ENCODE measurements at regions not wholly inside any gene's neighbourhood (a gene's known extent, or its start where the extent isn't known, plus 50 kb on each side); places are given as distances from the start of the nearest gene placed in this dataset.

- no peak for TF ChIP-seq CTCF (IDR thresholded peaks at IDR 0.05; ENCODE audit: control insufficient read depth, extremely low read depth, insufficient read depth)
- DNase-seq (ENCODE audit: low read depth): no peak
- no peak overlapping the region for H3K4me3 ChIP-seq (ENCODE audit: low read depth, low read length)
Observed at GRCh38 chr4:179976777-179977176, 2266.4 kb upstream of the TENM3 start.

GRCh38 chr4:179977378-179977777, 2265.8 kb upstream of the TENM3 start:
- no peak for TF ChIP-seq CTCF (IDR thresholded peaks at IDR 0.05; ENCODE audit: control insufficient read depth, extremely low read depth, insufficient read depth)
- H3K4me3 ChIP-seq (ENCODE audit: low read depth, low read length): no peak overlapping the region
- DNase-seq (ENCODE audit: low read depth): no peak

- TF ChIP-seq CTCF (IDR thresholded peaks at IDR 0.05; ENCODE audit: control insufficient read depth, extremely low read depth, insufficient read depth): no peak
- no peak overlapping the region for H3K4me3 ChIP-seq (ENCODE audit: low read depth, low read length)
- no peak for DNase-seq (ENCODE audit: low read depth)
Observed at GRCh38 chr4:179981161-179981560, 2262.0 kb upstream of the TENM3 start.

- no peak for DNase-seq (ENCODE audit: low read depth)
Observed at GRCh38 chr4:179989975-179990374, 2253.2 kb upstream of the TENM3 start.

GRCh38 chr4:180009316-180009715, 2233.9 kb upstream of the TENM3 start:
- H3K4me3 ChIP-seq (ENCODE audit: low read depth, low read length): no peak overlapping the region
- no peak for DNase-seq (ENCODE audit: low read depth)
- TF ChIP-seq CTCF (IDR thresholded peaks at IDR 0.05; ENCODE audit: control insufficient read depth, extremely low read depth, insufficient read depth): no peak

More at GRCh38 chr4:179989975-179990374, 2253.2 kb upstream of the TENM3 start:
- no peak for TF ChIP-seq CTCF (IDR thresholded peaks at IDR 0.05; ENCODE audit: control insufficient read depth, extremely low read depth, insufficient read depth)
- H3K4me3 ChIP-seq (ENCODE audit: low read depth, low read length): no peak overlapping the region

- H3K4me3 ChIP-seq (ENCODE audit: low read depth, low read length): no peak overlapping the region
- peak; percentile 36 for TF ChIP-seq CTCF (IDR thresholded peaks at IDR 0.05; ENCODE audit: control insufficient read depth, extremely low read depth, insufficient read depth)
- peak; percentile 8 for DNase-seq (ENCODE audit: low read depth)
Observed at GRCh38 chr4:180028682-180029081, 2214.5 kb upstream of the TENM3 start.

- DNase-seq (ENCODE audit: low read depth): no peak
- no peak for TF ChIP-seq CTCF (IDR thresholded peaks at IDR 0.05; ENCODE audit: control insufficient read depth, extremely low read depth, insufficient read depth)
- H3K4me3 ChIP-seq (ENCODE audit: low read depth, low read length): no peak overlapping the region
Observed at GRCh38 chr4:180031330-180031729, 2211.9 kb upstream of the TENM3 start.

Data from LNCaP clone FGC (cell line).